SK-N-MC (cell line): ENCODE measurements at regions not wholly inside any gene's neighbourhood (a gene's known extent, or its start where the extent isn't known, plus 50 kb on each side); places are given as distances from the start of the nearest gene placed in this dataset.

Experiments used
- EZH2 ChIP-seq: fragments of 200-600 bp; sonication (generic); IDR thresholded peaks from one replicate; pipeline ENCODE4 v1.6.1; 2017; ENCODE audit warnings: antibody characterized with exemption
- FOXP2 ChIP-seq: optimal IDR thresholded peaks from 2 replicates; pipeline ENCODE3; 2011; ENCODE audit warnings: mild to moderate bottlenecking, moderate library complexity; ENCODE audit not compliant: insufficient read depth; ENCODE audit errors: extremely low read length, control extremely low read depth
- POLR2AphosphoS5 ChIP-seq: IDR thresholded peaks from 2 replicates; pipeline ENCODE4 v1.6.1; 2012; ENCODE audit warnings: mild to moderate bottlenecking, low read depth, low read length, borderline replicate concordance

- TF ChIP-seq FOXP2 (no peak), POLR2AphosphoS5 (no peak), EZH2 (no peak)
These were observed 364.2 kb upstream of the PDE4D start for GRCh38 chr5:60257596-60258271.
